CD14-positive monocyte (primary cell): ENCODE measurements at regions not wholly inside any gene's neighbourhood (a gene's known extent, or its start where the extent isn't known, plus 50 kb on each side); places are given as distances from the start of the nearest gene placed in this dataset.

Source experiments
- DNase-seq, 3 donors: peaks; one replicate each; pipeline ENCODE4 v3.0.0-alpha.2; 2011 to 2022
- H2AFZ ChIP-seq: 2 replicates; pipeline ENCODE4 v1.6.0; 2012; ENCODE audit warnings: mild to moderate bottlenecking, low read depth, low read length, inconsistent platforms; ENCODE audit not compliant: insufficient read depth, poor library complexity, severe bottlenecking
- H3K27ac ChIP-seq, 2 donors: 1 replicate in 1 of 2; 2 replicates in 1 of 2; pipeline ENCODE4 v1.5.1; 2012 to 2013; ENCODE audit warnings: low read length in 2 of 2, control low read depth in 1 of 2, inconsistent platforms in 1 of 2, low read depth in 1 of 2, mild to moderate bottlenecking in 1 of 2
- H3K27me3 ChIP-seq, 2 donors: one replicate each; pipeline versions ENCODE4 v1.6.0 to v1.6.1; 2011 to 2013; ENCODE audit warnings: low read length in 2 of 2; ENCODE audit not compliant: control insufficient read depth in 2 of 2, insufficient read depth in 2 of 2
- H3K36me3 ChIP-seq, 2 donors: replicated peaks in 1 of 2; 1 replicate in 1 of 2; 2 replicates in 1 of 2; pipeline versions ENCODE4 v1.5.1 to v1.6.1; 2012 to 2013; ENCODE audit warnings: low read length in 2 of 2, control low read depth in 1 of 2, inconsistent platforms in 1 of 2, mild to moderate bottlenecking in 1 of 2; ENCODE audit not compliant: insufficient read depth in 2 of 2, control insufficient read depth in 1 of 2
- H3K4me1 ChIP-seq, 2 donors: 1 replicate in 1 of 2; 2 replicates in 1 of 2; pipeline versions ENCODE4 v1.5.1 to v1.6.1; 2012 to 2013; ENCODE audit warnings: low read length in 2 of 2, control low read depth in 1 of 2, inconsistent platforms in 1 of 2, mild to moderate bottlenecking in 1 of 2, moderate library complexity in 1 of 2; ENCODE audit not compliant: insufficient read depth in 2 of 2, control insufficient read depth in 1 of 2
- H3K4me2 ChIP-seq: replicated peaks from 2 replicates; pipeline ENCODE3; 2012; ENCODE audit warnings: low read length, moderate library complexity, mild to moderate bottlenecking; ENCODE audit not compliant: poor library complexity, severe bottlenecking; ENCODE audit errors: extremely low read depth
- H3K4me3 ChIP-seq, 3 experiments: fragments of 200-600 bp in 1 of 3; sonication (generic) in 1 of 3; replicated peaks in 1 of 3; 1 replicate in 2 of 3; 2 replicates in 1 of 3; pipeline ENCODE4 v1.5.1; 2011 to 2013; ENCODE audit warnings: low read length in 3 of 3, mild to moderate bottlenecking in 3 of 3, control low read depth in 2 of 3, low read depth in 2 of 3, inconsistent platforms in 1 of 3, moderate library complexity in 1 of 3
- H3K79me2 ChIP-seq: 2 replicates; pipeline ENCODE4 v1.6.0; 2012; ENCODE audit warnings: mild to moderate bottlenecking, control low read depth, inconsistent platforms, low read length, moderate library complexity; ENCODE audit not compliant: insufficient read depth
- H3K9ac ChIP-seq: 2 replicates; pipeline ENCODE4 v1.6.0; 2017; ENCODE audit warnings: low read length, mild to moderate bottlenecking; ENCODE audit not compliant: insufficient read depth, poor library complexity, severe bottlenecking
- H3K9me3 ChIP-seq, 2 donors: replicated peaks in 1 of 2; 1 replicate in 1 of 2; 2 replicates in 1 of 2; pipeline versions ENCODE4 v1.5.1 to v1.6.1; 2012 to 2013; ENCODE audit warnings: low read length in 2 of 2, control low read depth in 1 of 2; ENCODE audit not compliant: control insufficient read depth in 1 of 2, insufficient read depth in 1 of 2
- H4K20me1 ChIP-seq: 2 replicates; pipeline ENCODE4 v1.6.0; 2012; ENCODE audit warnings: mild to moderate bottlenecking, low read length, control low read depth, moderate library complexity; ENCODE audit not compliant: insufficient read depth
- H3K27ac Mint-ChIP-seq, 7 donors: one replicate each; pipeline ENCODE4 v1.8.0; 2020; ENCODE audit warnings: mild to moderate bottlenecking in 7 of 7, mixed read lengths in 7 of 7, moderate library complexity in 6 of 7, inconsistent platforms in 2 of 7
- H3K27me3 Mint-ChIP-seq, 3 donors: one replicate each; pipeline ENCODE4 v1.8.0; 2021 to 2022; ENCODE audit warnings: low read depth in 3 of 3, mild to moderate bottlenecking in 3 of 3, mixed read lengths in 3 of 3, moderate library complexity in 3 of 3, inconsistent platforms in 1 of 3
- H3K36me3 Mint-ChIP-seq, 2 donors: one replicate each; pipeline ENCODE4 v1.8.0; 2020; ENCODE audit warnings: mixed read lengths in 2 of 2, inconsistent platforms in 1 of 2, mild to moderate bottlenecking in 1 of 2
- H3K4me1 Mint-ChIP-seq: one replicate; pipeline ENCODE4 v1.8.0; 2020; ENCODE audit warnings: mild to moderate bottlenecking, mixed read lengths
- H3K4me3 Mint-ChIP-seq, 2 donors: one replicate each; pipeline ENCODE4 v1.8.0; 2020; ENCODE audit warnings: mild to moderate bottlenecking in 2 of 2, mixed read lengths in 2 of 2, moderate library complexity in 1 of 2
- H3K9me3 Mint-ChIP-seq, 7 donors: one replicate each; pipeline ENCODE4 v1.8.0; 2020 to 2022; ENCODE audit warnings: mixed read lengths in 7 of 7, mild to moderate bottlenecking in 6 of 7, moderate library complexity in 6 of 7, inconsistent platforms in 2 of 7
- WGBS: methylation state at CpG from one replicate; pipeline ENCODE4 v1.1.5; 2013; ENCODE audit warnings: missing lambda C conversion rate; ENCODE audit not compliant: insufficient coverage; 5-methylcytosine and 5-hydroxymethylcytosine counted together
- intact Hi-C, 2 donors: fragments of 100-400 bp; cut with micrococcal nuclease; formaldehyde crosslinking; loops; one replicate each; pipeline versions ENCODE4 v1.15.0 to v1.15.1; 2023
- TF ChIP-seq, protein P1 (sequence below): fragments of 200-600 bp; IDR thresholded peaks from one replicate; pipeline ENCODE4 v1.8.0; 2022; ENCODE audit warnings: antibody characterized with exemption, mild to moderate bottlenecking

DNA sequence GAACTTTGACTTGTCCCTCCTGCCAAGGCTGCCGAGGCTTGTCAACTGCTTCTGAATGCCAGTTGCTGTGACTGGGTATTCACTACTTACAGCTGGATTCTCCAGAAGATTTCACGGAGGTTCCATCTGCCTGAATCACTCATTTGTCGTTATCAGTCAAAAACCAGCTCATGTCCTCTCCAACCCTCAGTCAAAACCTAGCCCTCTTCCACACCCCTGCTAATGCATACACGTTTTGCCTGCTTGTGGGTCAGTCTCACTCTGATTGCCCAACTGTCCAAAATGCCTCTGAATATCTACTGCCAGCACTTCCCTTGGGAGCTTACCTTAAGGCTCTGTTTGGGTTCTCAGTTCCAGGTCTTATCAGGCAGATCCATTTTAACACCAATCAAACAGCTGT, 238.6 kb upstream of the TMEM161B start:
- H3K4me3 Mint-ChIP-seq: no peak overlapping the region
- no peak overlapping the region for H3K4me3 ChIP-seq
- H3K36me3 Mint-ChIP-seq: no peaks in the 10 kb centered on the region
- H3K9me3 Mint-ChIP-seq: no peaks in the 10 kb centered on the region
- no peaks in the 10 kb centered on the region for H3K9me3 ChIP-seq
- no peak overlapping the region for H3K9ac ChIP-seq
- H3K4me1 Mint-ChIP-seq: peaks cover 7% of the 10 kb centered on the region
- 87% methylated on average over 4 of the region's 4 CpGs for WGBS
- intact Hi-C loops: no loop called here
- no peaks in the 10 kb centered on the region for H3K4me1 ChIP-seq
- no peaks in the 10 kb centered on the region for H3K27me3 ChIP-seq
- H3K4me2 ChIP-seq: no peak overlapping the region
- no peak overlapping the region for H3K27ac ChIP-seq
- TF ChIP-seq, protein P1, sequence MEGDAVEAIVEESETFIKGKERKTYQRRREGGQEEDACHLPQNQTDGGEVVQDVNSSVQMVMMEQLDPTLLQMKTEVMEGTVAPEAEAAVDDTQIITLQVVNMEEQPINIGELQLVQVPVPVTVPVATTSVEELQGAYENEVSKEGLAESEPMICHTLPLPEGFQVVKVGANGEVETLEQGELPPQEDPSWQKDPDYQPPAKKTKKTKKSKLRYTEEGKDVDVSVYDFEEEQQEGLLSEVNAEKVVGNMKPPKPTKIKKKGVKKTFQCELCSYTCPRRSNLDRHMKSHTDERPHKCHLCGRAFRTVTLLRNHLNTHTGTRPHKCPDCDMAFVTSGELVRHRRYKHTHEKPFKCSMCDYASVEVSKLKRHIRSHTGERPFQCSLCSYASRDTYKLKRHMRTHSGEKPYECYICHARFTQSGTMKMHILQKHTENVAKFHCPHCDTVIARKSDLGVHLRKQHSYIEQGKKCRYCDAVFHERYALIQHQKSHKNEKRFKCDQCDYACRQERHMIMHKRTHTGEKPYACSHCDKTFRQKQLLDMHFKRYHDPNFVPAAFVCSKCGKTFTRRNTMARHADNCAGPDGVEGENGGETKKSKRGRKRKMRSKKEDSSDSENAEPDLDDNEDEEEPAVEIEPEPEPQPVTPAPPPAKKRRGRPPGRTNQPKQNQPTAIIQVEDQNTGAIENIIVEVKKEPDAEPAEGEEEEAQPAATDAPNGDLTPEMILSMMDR: no peak
- H3K27me3 Mint-ChIP-seq: peaks cover 0 to 3% (median 0%) of the 10 kb centered on the region in 3 donors
- no peaks in the 10 kb centered on the region for H3K79me2 ChIP-seq
- H2AFZ ChIP-seq: no peak overlapping the region
- DNase-seq: no peak
- H4K20me1 ChIP-seq: no peaks in the 10 kb centered on the region
- H3K27ac Mint-ChIP-seq: peak overlapping the region in 1 of 7 donors; percentile 12
- no peaks in the 10 kb centered on the region for H3K36me3 ChIP-seq

DNA sequence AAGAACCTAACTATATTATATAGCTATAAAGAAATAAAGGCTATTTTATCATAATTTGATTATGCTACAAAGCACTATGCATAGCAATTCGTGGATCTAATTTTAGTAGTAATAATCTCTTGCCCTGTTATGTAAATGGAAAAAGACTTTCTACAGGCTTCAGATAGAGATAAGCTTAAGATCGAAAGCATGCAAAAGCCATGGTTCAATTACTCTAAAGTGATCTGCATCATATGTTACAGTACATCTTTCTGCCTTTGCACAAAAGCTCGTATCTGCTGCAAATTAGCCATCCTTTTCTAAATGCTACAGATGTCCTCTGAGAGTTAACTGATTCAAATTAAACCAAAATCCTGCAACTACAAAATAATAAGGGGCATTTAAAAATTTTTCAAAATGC, 234.8 kb upstream of the TMEM161B start:
- no peaks in the 10 kb centered on the region for H3K4me1 ChIP-seq
- no peaks in the 10 kb centered on the region for H3K79me2 ChIP-seq
- H3K9ac ChIP-seq: no peak overlapping the region
- Mint-ChIP-seq H3K27me3 (peaks cover 0 to 3% (median 0%) of the 10 kb centered on the region in 3 donors), H3K36me3 (no peaks in the 10 kb centered on the region), H3K27ac (no peak overlapping the region), H3K4me1 (peaks cover 7% of the 10 kb centered on the region), H3K9me3 (peaks cover 0 to 2% (median 0%) of the 10 kb centered on the region in 7 donors), H3K4me3 (no peak overlapping the region)
- no peaks in the 10 kb centered on the region for H3K9me3 ChIP-seq
- no peak for DNase-seq
- 88% methylated on average over 2 of the region's 3 CpGs for WGBS
- TF ChIP-seq, protein P1: no peak
- H3K4me3 ChIP-seq: peak overlapping the region in 1 of 3 experiments; percentile 73
- H2AFZ ChIP-seq: no peak overlapping the region
- intact Hi-C loops: no loop called here
- no peak overlapping the region for H3K27ac ChIP-seq
- H3K27me3 ChIP-seq: no peaks in the 10 kb centered on the region
- H4K20me1 ChIP-seq: no peaks in the 10 kb centered on the region
- H3K36me3 ChIP-seq: no peaks in the 10 kb centered on the region
- H3K4me2 ChIP-seq: no peak overlapping the region
